OCI-LY1 (cell line): ENCODE measurements at regions not wholly inside any gene's neighbourhood (a gene's known extent, or its start where the extent isn't known, plus 50 kb on each side); places are given as distances from the start of the nearest gene placed in this dataset.
"Not testable (repeated sequence)": the region's sequence is repeated elsewhere in the genome, so short reads cannot be mapped to it uniquely, and the experiment has no call there.

Experiments used
- H2AFZ ChIP-seq: fragments of 200-600 bp; sonication (generic), shearing (Covaris generic); 2 replicates; pipeline ENCODE4 v1.6.0; 2014; ENCODE audit warnings: antibody characterized with exemption, mild to moderate bottlenecking, low read length
- H3F3A ChIP-seq: fragments of 200-600 bp; sonication (generic), shearing (Covaris generic); 2 replicates; pipeline ENCODE4 v1.6.0; 2014; ENCODE audit warnings: mild to moderate bottlenecking, antibody characterized with exemption, low read length, moderate library complexity; ENCODE audit not compliant: insufficient read depth
- H3K27ac ChIP-seq: fragments of 200-600 bp; sonication (generic); 2 replicates; pipeline ENCODE4 v1.5.1; 2014; ENCODE audit warnings: low read length, mixed run types, mild to moderate bottlenecking, low read depth; ENCODE audit not compliant: poor library complexity, severe bottlenecking
- H3K27me3 ChIP-seq: fragments of 200-600 bp; sonication (generic); 2 replicates; pipeline ENCODE4 v1.6.0; 2014; ENCODE audit warnings: antibody characterized with exemption, mild to moderate bottlenecking, low read length, moderate library complexity; ENCODE audit not compliant: insufficient read depth
- H3K36me3 ChIP-seq: fragments of 200-600 bp; sonication (generic); 2 replicates; pipeline ENCODE4 v1.6.1; 2014; ENCODE audit warnings: mild to moderate bottlenecking, antibody characterized with exemption, low read length, moderate library complexity, mixed read lengths; ENCODE audit not compliant: insufficient read depth
- H3K4me1 ChIP-seq: fragments of 200-600 bp; sonication (generic); 2 replicates; pipeline ENCODE4 v1.5.1; 2014; ENCODE audit warnings: mild to moderate bottlenecking, low read length, moderate library complexity; ENCODE audit not compliant: insufficient read depth, severe bottlenecking
- H3K4me2 ChIP-seq: fragments of 200-600 bp; sonication (generic), shearing (Covaris generic); 2 replicates; pipeline ENCODE4 v1.6.1; 2014; ENCODE audit warnings: low read length
- H3K4me3 ChIP-seq: fragments of 200-600 bp; sonication (generic); 2 replicates; pipeline ENCODE4 v1.5.1; 2014; ENCODE audit warnings: low read length, low read depth, mild to moderate bottlenecking, mixed read lengths; ENCODE audit not compliant: poor library complexity, severe bottlenecking
- H3K79me2 ChIP-seq: fragments of 200-600 bp; shearing (Covaris generic); 2 replicates; pipeline ENCODE4 v1.6.1; 2016; ENCODE audit warnings: mixed run types, low read length, mixed read lengths; ENCODE audit not compliant: insufficient read depth
- H3K9ac ChIP-seq: fragments of 200-600 bp; sonication (generic), shearing (Covaris generic); 2 replicates; pipeline ENCODE4 v1.6.1; 2014; ENCODE audit warnings: mild to moderate bottlenecking, low read length, mixed read lengths
- H3K9me2 ChIP-seq: fragments of 200-600 bp; sonication (generic), shearing (Covaris generic); 2 replicates; pipeline ENCODE4 v1.6.1; 2014; ENCODE audit warnings: low read depth, mild to moderate bottlenecking, low read length, mixed read lengths
- H3K9me3 ChIP-seq: fragments of 200-600 bp; shearing (Covaris generic); 2 replicates; pipeline ENCODE4 v1.6.1; 2014; ENCODE audit warnings: low read length, mixed read lengths
- H4K20me1 ChIP-seq: fragments of 200-600 bp; sonication (generic), shearing (Covaris generic); 2 replicates; pipeline ENCODE4 v1.6.0; 2016; ENCODE audit warnings: mild to moderate bottlenecking, low read length; ENCODE audit not compliant: insufficient read depth
- EZH2 ChIP-seq: fragments of 200-600 bp; sonication (generic), shearing (Covaris generic); IDR thresholded peaks from 2 replicates; pipeline ENCODE4 v1.8.0; 2017; ENCODE audit warnings: borderline replicate concordance, mixed run types, mild to moderate bottlenecking, antibody characterized with exemption, low read length, moderate library complexity, mixed read lengths
- TF ChIP-seq, protein P1 (sequence below): fragments of 200-600 bp; sonication (generic), shearing (Covaris generic); IDR thresholded peaks from 2 replicates; pipeline ENCODE4 v1.5.1; 2017; ENCODE audit warnings: mild to moderate bottlenecking, antibody characterized with exemption, low read length, moderate library complexity, mixed read lengths

DNA sequence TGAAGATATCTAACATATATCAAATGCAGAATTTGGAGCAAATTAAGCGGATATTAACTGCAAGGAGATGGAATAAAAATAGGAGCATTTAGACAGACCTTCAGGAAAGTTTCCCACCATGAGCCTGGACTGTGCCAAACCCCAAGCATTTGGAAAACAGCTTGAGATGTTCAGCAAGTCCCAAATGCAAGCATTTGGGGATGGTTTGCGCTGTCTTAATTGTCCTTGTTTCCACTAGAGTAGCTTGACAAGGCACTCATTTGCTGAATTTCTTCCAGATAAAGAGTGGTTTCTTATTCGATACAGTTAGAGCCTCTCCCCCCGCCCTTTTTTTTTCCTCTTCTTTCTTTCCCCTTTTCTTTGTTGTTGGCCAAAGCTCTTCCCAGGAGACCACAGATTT, 77.1 kb upstream of the CDC42EP3 start:
- H3K36me3 ChIP-seq, result no peaks in the 10 kb centered on the region
- no peak overlapping the region for H2AFZ ChIP-seq
- H3K9ac ChIP-seq, result no peak overlapping the region
- no peaks in the 10 kb centered on the region for H3K4me1 ChIP-seq
- H3K27me3 ChIP-seq, result no peaks in the 10 kb centered on the region
- H3K4me3 ChIP-seq, result no peak overlapping the region
- TF ChIP-seq, protein P1, sequence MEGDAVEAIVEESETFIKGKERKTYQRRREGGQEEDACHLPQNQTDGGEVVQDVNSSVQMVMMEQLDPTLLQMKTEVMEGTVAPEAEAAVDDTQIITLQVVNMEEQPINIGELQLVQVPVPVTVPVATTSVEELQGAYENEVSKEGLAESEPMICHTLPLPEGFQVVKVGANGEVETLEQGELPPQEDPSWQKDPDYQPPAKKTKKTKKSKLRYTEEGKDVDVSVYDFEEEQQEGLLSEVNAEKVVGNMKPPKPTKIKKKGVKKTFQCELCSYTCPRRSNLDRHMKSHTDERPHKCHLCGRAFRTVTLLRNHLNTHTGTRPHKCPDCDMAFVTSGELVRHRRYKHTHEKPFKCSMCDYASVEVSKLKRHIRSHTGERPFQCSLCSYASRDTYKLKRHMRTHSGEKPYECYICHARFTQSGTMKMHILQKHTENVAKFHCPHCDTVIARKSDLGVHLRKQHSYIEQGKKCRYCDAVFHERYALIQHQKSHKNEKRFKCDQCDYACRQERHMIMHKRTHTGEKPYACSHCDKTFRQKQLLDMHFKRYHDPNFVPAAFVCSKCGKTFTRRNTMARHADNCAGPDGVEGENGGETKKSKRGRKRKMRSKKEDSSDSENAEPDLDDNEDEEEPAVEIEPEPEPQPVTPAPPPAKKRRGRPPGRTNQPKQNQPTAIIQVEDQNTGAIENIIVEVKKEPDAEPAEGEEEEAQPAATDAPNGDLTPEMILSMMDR, result no peak
- TF ChIP-seq EZH2, result no peak
- no peak overlapping the region for H3K4me2 ChIP-seq
- no peaks in the 10 kb centered on the region for H3K79me2 ChIP-seq
- H3K9me2 ChIP-seq, result no peaks in the 10 kb centered on the region
- no peaks in the 10 kb centered on the region for H3K9me3 ChIP-seq
- H3K27ac ChIP-seq, result no peak overlapping the region
- H3F3A ChIP-seq, result no peaks in the 10 kb centered on the region
- no peaks in the 10 kb centered on the region for H4K20me1 ChIP-seq

DNA sequence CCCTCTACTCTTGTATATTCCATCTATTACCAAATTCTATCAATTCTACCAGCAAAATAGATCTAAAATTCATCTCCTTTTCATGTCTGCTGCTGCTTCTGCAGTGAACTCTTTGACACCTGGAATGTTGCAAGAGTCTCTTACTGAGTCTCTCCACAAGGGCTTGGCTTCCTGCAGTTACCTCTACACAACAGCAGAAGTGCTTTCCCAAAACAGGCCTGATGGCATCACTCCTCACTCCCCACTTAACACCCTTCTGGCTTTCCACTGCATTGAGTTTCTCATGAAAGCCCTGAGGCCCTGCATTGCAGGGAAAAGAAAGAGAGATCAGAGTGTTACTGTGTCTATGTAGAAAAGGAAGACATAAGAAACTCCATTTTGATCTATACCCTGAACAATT, 78.8 kb upstream of the CDC42EP3 start:
- not testable (repeated sequence) for H3K9me2 ChIP-seq, H3K27me3 ChIP-seq, H3K27ac ChIP-seq, H3K4me1 ChIP-seq, H3K9me3 ChIP-seq, H2AFZ ChIP-seq, H3K4me2 ChIP-seq, H3K4me3 ChIP-seq, H3K79me2 ChIP-seq, H3K36me3 ChIP-seq, H3K9ac ChIP-seq, H4K20me1 ChIP-seq, H3F3A ChIP-seq

DNA sequence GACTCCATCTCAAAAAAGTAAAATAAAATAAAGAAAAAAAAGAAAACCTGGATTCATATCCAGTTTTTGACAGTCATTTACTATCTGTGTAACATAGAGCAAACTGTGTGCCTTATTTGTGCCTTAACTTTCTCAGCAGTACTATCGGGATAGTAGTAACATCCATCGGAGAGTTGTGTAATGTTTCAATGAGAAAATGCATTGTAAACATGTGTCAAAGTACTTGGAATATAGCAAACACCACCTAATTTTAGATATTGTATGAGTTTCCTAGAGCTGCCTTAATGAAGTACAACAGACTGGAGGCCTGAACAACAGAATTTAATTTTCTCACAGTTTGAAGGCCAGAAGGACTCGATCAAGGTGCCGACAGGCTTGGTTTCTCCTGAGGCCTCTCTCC, 81.3 kb upstream of the CDC42EP3 start:
- no peak overlapping the region for H2AFZ ChIP-seq
- H4K20me1 ChIP-seq, result no peaks in the 10 kb centered on the region
- H3K4me3 ChIP-seq, result no peak overlapping the region
- TF ChIP-seq, protein P1, result no peak
- H3K27ac ChIP-seq, result no peak overlapping the region
- H3F3A ChIP-seq, result no peaks in the 10 kb centered on the region
- no peak overlapping the region for H3K9ac ChIP-seq
- H3K9me3 ChIP-seq, result no peaks in the 10 kb centered on the region
- no peaks in the 10 kb centered on the region for H3K9me2 ChIP-seq
- H3K27me3 ChIP-seq, result no peaks in the 10 kb centered on the region
- H3K79me2 ChIP-seq, result no peaks in the 10 kb centered on the region
- H3K36me3 ChIP-seq, result no peaks in the 10 kb centered on the region
- H3K4me2 ChIP-seq, result no peak overlapping the region
- H3K4me1 ChIP-seq, result no peaks in the 10 kb centered on the region

DNA sequence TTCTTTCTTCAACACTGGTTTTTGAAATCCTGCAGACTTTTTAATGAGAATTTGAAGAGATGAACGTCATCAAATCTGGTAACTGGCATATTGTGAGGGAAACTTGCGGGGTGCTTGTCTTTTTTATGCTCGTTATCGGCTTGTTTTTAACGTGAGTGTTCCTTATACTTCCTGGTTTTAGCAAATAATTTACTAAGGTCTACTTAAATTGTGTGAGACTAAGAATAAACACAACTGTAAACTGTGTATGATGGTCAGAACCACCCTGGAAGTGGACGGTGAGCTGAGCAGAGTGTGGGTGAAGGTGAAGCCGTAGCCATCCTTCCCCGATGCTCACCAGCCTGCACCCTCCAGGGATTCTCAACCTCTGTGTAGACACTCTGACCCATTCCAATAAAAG, 82.3 kb upstream of the CDC42EP3 start:
- TF ChIP-seq, protein P1, result no peak
- TF ChIP-seq EZH2, result no peak

DNA sequence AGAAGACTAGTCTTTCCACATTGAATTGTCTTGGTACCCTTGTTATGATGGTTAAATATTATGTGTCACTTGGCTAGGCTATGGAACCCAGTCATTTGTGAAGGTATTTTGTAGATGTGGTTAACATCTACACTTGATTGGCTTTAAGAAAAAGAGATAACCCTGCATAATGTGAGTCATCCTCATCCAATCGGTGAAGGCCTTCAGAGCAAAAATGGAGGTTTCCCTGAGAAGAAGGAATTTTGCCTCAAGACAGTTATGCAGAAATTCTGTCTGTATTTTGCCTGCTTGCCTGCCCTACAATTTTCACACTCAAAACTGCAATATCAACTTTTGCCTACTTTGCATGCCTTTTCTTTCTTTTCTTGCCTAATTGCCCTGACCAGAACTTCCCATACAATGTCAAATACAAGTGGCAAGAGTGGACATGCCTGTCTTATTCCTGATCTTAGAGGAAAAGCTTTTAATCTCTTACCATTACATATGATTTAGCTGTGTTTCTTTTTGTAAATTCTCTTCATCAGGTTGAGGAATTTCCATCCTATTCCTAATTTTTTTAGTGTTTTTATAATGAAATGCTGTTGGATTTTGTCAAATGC, 84.6 kb upstream of the CDC42EP3 start:
- not testable (repeated sequence) for H3K9me3 ChIP-seq, H3K27me3 ChIP-seq, H2AFZ ChIP-seq, H3K9ac ChIP-seq, H3K4me1 ChIP-seq, H4K20me1 ChIP-seq, H3K9me2 ChIP-seq, H3K27ac ChIP-seq, H3K4me2 ChIP-seq, H3F3A ChIP-seq, H3K36me3 ChIP-seq, H3K4me3 ChIP-seq, H3K79me2 ChIP-seq

More for the DNA sequence above, 82.3 kb upstream of the CDC42EP3 start:
- Histone ChIP-seq H3K79me2 (no peaks in the 10 kb centered on the region), H3K36me3 (no peaks in the 10 kb centered on the region), H3K4me2 (no peak overlapping the region), H3K9ac (no peak overlapping the region), H3K4me3 (no peak overlapping the region), H3K9me3 (no peaks in the 10 kb centered on the region), H3K9me2 (no peaks in the 10 kb centered on the region), H3K27ac (no peak overlapping the region), H2AFZ (no peak overlapping the region), H3K27me3 (no peaks in the 10 kb centered on the region), H3F3A (no peaks in the 10 kb centered on the region), H4K20me1 (no peaks in the 10 kb centered on the region), H3K4me1 (no peaks in the 10 kb centered on the region)

DNA sequence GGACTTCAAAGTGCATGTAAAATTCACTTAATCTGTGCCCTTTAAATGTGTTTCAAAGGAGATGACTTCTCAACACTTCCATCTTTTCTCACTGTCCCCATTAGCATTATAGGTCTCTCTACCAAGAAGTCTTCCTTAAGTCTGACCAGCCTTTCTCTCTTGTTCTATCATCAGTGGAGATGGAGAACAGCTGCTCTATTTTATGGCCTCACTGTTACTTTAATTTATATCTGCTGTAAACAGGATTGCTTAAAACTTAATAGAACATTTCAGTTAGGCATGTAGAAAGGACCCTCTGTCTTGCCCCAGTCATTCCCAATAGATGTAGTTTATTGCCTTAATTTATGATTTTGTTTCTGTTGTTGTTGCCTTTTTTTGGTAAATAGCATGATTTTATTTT, 86.0 kb upstream of the CDC42EP3 start:
- H3K79me2 ChIP-seq, H3F3A ChIP-seq, H3K4me3 ChIP-seq, H3K27ac ChIP-seq, H3K27me3 ChIP-seq, H3K36me3 ChIP-seq, H3K9me3 ChIP-seq, H3K4me1 ChIP-seq, H4K20me1 ChIP-seq, H3K9ac ChIP-seq, H3K9me2 ChIP-seq, H3K4me2 ChIP-seq, H2AFZ ChIP-seq: not testable (repeated sequence)
